HEK293 (cell line): ENCODE measurements at regions not wholly inside any gene's neighbourhood (a gene's known extent, or its start where the extent isn't known, plus 50 kb on each side); places are given as distances from the start of the nearest gene placed in this dataset.
"Not testable (repeated sequence)": the region's sequence is repeated elsewhere in the genome, so short reads cannot be mapped to it uniquely, and the experiment has no call there.

Experiments
- CTCF ChIA-PET: fragments of 350-600 bp; formaldehyde crosslinking; extraction: SDS; loops from one replicate; lab custom pipeline; 2021; ENCODE audit warnings: antibody characterized with exemption; lab: Yijun Ruan, JAX
- POLR2A ChIA-PET: fragments of 300-600 bp; formaldehyde crosslinking; extraction: SDS; loops from one replicate; lab custom pipeline; 2020; ENCODE audit warnings: antibody characterized with exemption, inconsistent platforms; lab: Yijun Ruan, JAX
- H3K27ac ChIP-seq: fragments of 200-500 bp; sonication (Bioruptor generic); 2 replicates; pipeline ENCODE4 v1.5.1; 2014; ENCODE audit warnings: low read depth, low read length, control low read depth, inconsistent platforms; ENCODE audit errors: extremely low read depth
- H3K36me3 ChIP-seq, 2 experiments: fragments of 200-500 bp in 1 of 2; sonication (Bioruptor generic) in 1 of 2; 1 replicate in 1 of 2; 2 replicates in 1 of 2; pipeline ENCODE4 v1.5.1; 2014 to 2017; ENCODE audit warnings: inconsistent platforms in 2 of 2, low read length in 2 of 2; ENCODE audit not compliant: control insufficient read depth in 2 of 2, insufficient read depth in 1 of 2
- H3K4me1 ChIP-seq: fragments of 200-500 bp; sonication (Bioruptor generic); 2 replicates; pipeline ENCODE4 v1.5.1; 2014; ENCODE audit warnings: mild to moderate bottlenecking, low read length, inconsistent platforms; ENCODE audit not compliant: control insufficient read depth, insufficient read depth
- H3K4me3 ChIP-seq: 2 replicates; pipeline ENCODE4 v1.5.1; 2011; ENCODE audit warnings: low read depth, mild to moderate bottlenecking, control low read depth, low read length, moderate library complexity
- H3K9me3 ChIP-seq: fragments of 200-500 bp; sonication (Bioruptor generic); 2 replicates; pipeline ENCODE4 v1.5.1; 2014; ENCODE audit warnings: low read depth, low read length, inconsistent platforms; ENCODE audit not compliant: control insufficient read depth, insufficient read depth
- GLIS1 ChIP-seq: fragments of 450-650 bp; formaldehyde crosslinking; IDR thresholded peaks from 2 replicates; pipeline ENCODE4 v1.5.1; 2016; ENCODE audit warnings: missing biosample characterization, missing genetic modification characterization
- ZEB2 ChIP-seq: fragments of 450-650 bp; formaldehyde crosslinking; IDR thresholded peaks from 2 replicates; pipeline ENCODE4 v1.5.1; 2016; ENCODE audit warnings: missing biosample characterization, missing genetic modification characterization
- ZIC2 ChIP-seq: fragments of 450-650 bp; formaldehyde crosslinking; IDR thresholded peaks from 2 replicates; pipeline ENCODE4 v1.5.1; 2016; ENCODE audit warnings: missing biosample characterization, missing genetic modification characterization
- ZNF112 ChIP-seq: fragments of 450-650 bp; formaldehyde crosslinking; IDR thresholded peaks from 2 replicates; pipeline ENCODE4 v1.5.0; 2017; ENCODE audit warnings: missing biosample characterization, missing genetic modification characterization
- ZNF169 ChIP-seq: fragments of 450-650 bp; formaldehyde crosslinking; IDR thresholded peaks from 2 replicates; pipeline ENCODE4 v1.5.1; 2016; ENCODE audit warnings: missing biosample characterization, missing genetic modification characterization
- ZNF2 ChIP-seq: fragments of 450-650 bp; formaldehyde crosslinking; IDR thresholded peaks from 2 replicates; pipeline ENCODE4 v1.5.1; 2016; ENCODE audit warnings: missing biosample characterization, missing genetic modification characterization
- ZNF266 ChIP-seq: fragments of 450-650 bp; formaldehyde crosslinking; IDR thresholded peaks from 2 replicates; pipeline ENCODE4 v1.5.1; 2016; ENCODE audit warnings: missing biosample characterization, missing genetic modification characterization, low read depth
- ZNF341 ChIP-seq: fragments of 450-650 bp; formaldehyde crosslinking; IDR thresholded peaks from 2 replicates; pipeline ENCODE4; 2016; ENCODE audit warnings: low read depth, missing biosample characterization, missing genetic modification characterization
- ZNF37A ChIP-seq: fragments of 450-650 bp; IDR thresholded peaks from 2 replicates; pipeline ENCODE4 v1.5.1; 2018; ENCODE audit warnings: missing biosample characterization, missing genetic modification characterization
- ZNF510 ChIP-seq: fragments of 450-650 bp; formaldehyde crosslinking; IDR thresholded peaks from 2 replicates; pipeline ENCODE4 v1.5.1; 2018; ENCODE audit warnings: mild to moderate bottlenecking, missing genetic modification characterization, missing biosample characterization; ENCODE audit not compliant: insufficient replicate concordance
- ZNF548 ChIP-seq: fragments of 450-650 bp; formaldehyde crosslinking; IDR thresholded peaks from 2 replicates; pipeline ENCODE4 v1.5.1; 2016; ENCODE audit warnings: missing biosample characterization, missing genetic modification characterization
- ZNF585B ChIP-seq: fragments of 450-650 bp; formaldehyde crosslinking; IDR thresholded peaks from 2 replicates; pipeline ENCODE4 v1.5.1; 2016; ENCODE audit warnings: missing biosample characterization, missing genetic modification characterization
- ZNF654 ChIP-seq: fragments of 450-650 bp; formaldehyde crosslinking; IDR thresholded peaks from 2 replicates; pipeline ENCODE4 v1.5.1; 2016; ENCODE audit warnings: low read depth, missing biosample characterization, missing genetic modification characterization
- ZNF664 ChIP-seq: fragments of 450-650 bp; formaldehyde crosslinking; IDR thresholded peaks from 2 replicates; pipeline ENCODE4 v1.5.1; 2016; ENCODE audit warnings: missing biosample characterization, missing genetic modification characterization
- TF ChIP-seq, protein P1 (sequence below): fragments of 450-650 bp; formaldehyde crosslinking; IDR thresholded peaks from 2 replicates; pipeline ENCODE4 v1.5.1; 2017; ENCODE audit warnings: missing biosample characterization, missing genetic modification characterization
- TF ChIP-seq, protein P2 (sequence below): fragments of 450-650 bp; formaldehyde crosslinking; IDR thresholded peaks from 2 replicates; pipeline ENCODE4 v1.5.1; 2016; ENCODE audit warnings: missing biosample characterization, missing genetic modification characterization, borderline replicate concordance

DNA sequence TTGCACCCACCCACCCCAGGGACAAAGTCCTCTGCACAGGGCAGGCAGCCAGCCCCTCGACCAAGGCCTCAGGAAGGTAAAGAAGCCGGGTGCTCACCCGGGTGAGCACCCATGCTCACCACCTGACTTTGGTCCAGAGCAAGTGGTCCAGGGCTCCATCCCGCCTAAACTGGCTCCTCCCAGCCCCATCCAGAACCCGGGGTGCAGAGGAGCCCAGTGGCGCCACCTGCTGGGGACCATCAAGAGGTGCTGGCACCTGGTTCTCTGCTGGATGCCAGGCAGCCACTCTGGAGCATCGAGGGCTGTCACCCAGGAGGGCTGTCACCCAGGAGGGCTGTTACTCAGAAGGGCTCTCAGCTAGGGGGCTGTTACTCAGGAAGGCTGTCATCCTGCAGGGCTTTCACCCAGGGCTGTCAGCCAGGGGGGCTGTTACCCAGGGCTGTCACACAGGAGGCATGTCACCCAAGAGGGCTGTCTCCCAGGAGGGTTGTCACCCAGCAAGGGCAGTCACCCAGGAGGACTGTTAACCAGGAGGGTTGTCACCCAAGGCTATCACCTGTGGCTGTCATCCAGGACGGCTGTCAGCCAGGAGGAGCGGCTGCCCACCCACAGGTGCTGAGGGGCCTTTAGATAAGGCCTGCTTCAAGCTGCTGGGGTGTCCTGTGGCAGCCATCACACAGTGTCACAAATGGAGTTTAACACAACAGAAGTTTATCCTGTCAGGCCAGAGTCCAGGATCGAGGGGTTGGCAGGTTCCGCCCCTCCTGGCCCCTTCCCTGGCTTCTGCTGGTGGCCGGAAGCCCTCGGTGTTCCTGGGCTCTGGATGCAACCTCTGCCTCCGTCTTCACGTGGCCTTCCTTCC is 98.5 kb downstream of the TNFRSF13B start (continued):
- TF ChIP-seq ZNF585B (tag by site-specific recombination): no peak
- no peak for TF ChIP-seq ZNF266 (tag by site-specific recombination)
- TF ChIP-seq, protein P1, sequence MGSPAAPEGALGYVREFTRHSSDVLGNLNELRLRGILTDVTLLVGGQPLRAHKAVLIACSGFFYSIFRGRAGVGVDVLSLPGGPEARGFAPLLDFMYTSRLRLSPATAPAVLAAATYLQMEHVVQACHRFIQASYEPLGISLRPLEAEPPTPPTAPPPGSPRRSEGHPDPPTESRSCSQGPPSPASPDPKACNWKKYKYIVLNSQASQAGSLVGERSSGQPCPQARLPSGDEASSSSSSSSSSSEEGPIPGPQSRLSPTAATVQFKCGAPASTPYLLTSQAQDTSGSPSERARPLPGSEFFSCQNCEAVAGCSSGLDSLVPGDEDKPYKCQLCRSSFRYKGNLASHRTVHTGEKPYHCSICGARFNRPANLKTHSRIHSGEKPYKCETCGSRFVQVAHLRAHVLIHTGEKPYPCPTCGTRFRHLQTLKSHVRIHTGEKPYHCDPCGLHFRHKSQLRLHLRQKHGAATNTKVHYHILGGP (tag by site-specific recombination): no peak
- peak; percentile 81 for TF ChIP-seq ZIC2 (tag by site-specific recombination)
- no peak for TF ChIP-seq ZNF37A
- TF ChIP-seq, protein P2, sequence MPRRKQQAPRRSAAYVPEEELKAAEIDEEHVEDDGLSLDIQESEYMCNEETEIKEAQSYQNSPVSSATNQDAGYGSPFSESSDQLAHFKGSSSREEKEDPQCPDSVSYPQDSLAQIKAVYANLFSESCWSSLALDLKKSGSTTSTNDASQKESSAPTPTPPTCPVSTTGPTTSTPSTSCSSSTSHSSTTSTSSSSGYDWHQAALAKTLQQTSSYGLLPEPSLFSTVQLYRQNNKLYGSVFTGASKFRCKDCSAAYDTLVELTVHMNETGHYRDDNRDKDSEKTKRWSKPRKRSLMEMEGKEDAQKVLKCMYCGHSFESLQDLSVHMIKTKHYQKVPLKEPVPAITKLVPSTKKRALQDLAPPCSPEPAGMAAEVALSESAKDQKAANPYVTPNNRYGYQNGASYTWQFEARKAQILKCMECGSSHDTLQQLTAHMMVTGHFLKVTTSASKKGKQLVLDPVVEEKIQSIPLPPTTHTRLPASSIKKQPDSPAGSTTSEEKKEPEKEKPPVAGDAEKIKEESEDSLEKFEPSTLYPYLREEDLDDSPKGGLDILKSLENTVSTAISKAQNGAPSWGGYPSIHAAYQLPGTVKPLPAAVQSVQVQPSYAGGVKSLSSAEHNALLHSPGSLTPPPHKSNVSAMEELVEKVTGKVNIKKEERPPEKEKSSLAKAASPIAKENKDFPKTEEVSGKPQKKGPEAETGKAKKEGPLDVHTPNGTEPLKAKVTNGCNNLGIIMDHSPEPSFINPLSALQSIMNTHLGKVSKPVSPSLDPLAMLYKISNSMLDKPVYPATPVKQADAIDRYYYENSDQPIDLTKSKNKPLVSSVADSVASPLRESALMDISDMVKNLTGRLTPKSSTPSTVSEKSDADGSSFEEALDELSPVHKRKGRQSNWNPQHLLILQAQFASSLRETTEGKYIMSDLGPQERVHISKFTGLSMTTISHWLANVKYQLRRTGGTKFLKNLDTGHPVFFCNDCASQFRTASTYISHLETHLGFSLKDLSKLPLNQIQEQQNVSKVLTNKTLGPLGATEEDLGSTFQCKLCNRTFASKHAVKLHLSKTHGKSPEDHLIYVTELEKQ (tag by site-specific recombination): no peak
- no peak for TF ChIP-seq ZNF169 (tag by site-specific recombination)
- TF ChIP-seq ZNF112 (tag by site-specific recombination): no peak
- no peak for TF ChIP-seq ZNF664 (tag by site-specific recombination)
- TF ChIP-seq ZNF510: no peak
- TF ChIP-seq ZNF654: peak; percentile 54
- TF ChIP-seq ZEB2: no peak
- no peak for TF ChIP-seq ZNF548 (tag by site-specific recombination)
- TF ChIP-seq GLIS1 (tag by site-specific recombination): peak; percentile 94
- no peak for TF ChIP-seq ZNF341

DNA sequence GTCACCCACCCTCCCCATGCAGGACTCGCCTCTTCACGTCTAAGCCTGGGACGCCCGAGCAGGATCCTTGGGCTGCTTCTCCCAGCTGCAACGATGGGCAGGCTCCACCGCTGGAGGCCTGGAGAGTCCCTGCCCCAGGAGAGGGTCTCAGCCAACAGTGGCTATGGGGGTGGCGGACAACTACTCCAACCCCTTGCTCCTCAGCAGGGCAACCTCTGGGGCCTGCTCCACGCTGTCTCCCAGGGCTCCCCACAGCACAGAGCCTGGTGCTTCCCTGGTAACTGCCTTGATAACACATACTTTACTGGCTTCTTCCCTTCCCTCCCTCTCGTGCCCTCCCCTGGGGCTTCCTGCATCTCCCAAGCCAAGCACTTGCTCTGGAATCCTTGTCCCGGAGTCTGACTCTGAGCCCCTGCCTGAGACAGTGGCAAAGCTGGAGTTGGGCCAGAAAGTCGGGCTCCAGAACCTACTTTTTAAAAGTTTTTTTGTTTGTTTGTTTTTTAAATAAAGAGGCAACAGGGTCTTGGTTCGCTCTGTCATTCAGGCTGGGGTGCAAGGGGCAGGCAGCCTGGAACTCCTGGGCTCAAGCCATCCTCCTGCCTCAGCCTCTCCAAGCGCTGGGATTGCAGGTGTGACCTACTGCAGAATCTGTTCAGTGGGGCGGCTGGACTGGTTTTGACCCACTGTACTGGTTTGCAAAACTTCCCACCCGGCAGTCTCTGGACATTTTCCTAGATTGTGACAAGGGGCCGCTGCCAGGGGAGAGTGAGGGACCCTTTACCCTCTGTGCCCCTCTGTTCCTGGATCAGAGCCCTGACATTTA is 99.4 kb downstream of the TNFRSF13B start:
- ChIA-PET CTCF (no interaction called here), POLR2A (no interaction called here)
- Histone ChIP-seq H3K4me1 (no peaks in the 10 kb centered on the region), H3K4me3 (no peak overlapping the region), H3K9me3 (no peaks in the 10 kb centered on the region), H3K36me3 (no peaks in the 10 kb centered on the region), H3K27ac (no peak overlapping the region)
- TF ChIP-seq ZNF2 (tag by site-specific recombination): no peak

DNA sequence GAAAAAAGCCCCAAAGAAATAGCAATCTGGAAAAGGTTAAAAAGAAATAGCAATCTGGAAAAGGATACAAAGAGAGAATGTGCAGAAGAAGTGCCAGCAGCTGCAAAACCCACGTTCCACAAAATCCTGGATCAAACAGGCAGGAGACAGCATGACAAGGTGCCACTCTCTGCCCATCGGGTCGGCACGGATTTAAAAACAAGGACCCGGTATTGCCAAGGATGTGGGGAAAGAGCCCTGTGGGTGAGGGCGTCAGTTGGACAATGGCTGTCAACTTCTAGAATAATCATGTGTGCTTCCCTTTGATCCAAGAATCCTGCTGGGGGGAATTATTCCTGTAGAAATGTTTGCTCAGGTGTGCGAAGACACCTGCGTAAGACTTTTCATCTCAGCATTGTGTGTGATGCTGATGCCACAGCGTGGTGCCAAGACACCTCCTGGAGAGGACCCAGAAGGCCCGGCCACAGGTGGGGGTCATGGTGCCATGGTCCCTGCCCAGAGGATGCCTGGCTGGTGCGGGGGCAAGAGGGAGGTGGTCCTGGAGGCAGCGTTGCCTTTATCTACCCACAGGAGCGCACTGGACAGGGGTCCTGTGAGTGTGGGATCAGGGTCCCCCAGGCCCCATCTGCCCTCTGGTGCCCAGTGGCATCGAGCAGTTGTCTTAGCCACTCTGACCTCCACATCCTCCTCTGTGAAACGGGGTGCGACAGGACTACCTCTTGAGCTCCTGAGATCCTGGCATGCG is 100.3 kb downstream of the TNFRSF13B start:
- H3K27ac ChIP-seq, H3K9me3 ChIP-seq, H3K36me3 ChIP-seq, H3K4me3 ChIP-seq, POLR2A ChIA-PET, H3K4me1 ChIP-seq: not testable (repeated sequence)
- CTCF ChIA-PET: interaction anchor here (0.7 kb wide), 1 partner anchor 419 kb away, joined by 3 read pairs; no protein-coding TSS in a partner anchor
